ENCODE measurements at regions not wholly inside any gene's neighbourhood (a gene's known extent, or its start where the extent isn't known, plus 50 kb on each side); places are given as distances from the start of the nearest gene placed in this dataset.

DNA sequence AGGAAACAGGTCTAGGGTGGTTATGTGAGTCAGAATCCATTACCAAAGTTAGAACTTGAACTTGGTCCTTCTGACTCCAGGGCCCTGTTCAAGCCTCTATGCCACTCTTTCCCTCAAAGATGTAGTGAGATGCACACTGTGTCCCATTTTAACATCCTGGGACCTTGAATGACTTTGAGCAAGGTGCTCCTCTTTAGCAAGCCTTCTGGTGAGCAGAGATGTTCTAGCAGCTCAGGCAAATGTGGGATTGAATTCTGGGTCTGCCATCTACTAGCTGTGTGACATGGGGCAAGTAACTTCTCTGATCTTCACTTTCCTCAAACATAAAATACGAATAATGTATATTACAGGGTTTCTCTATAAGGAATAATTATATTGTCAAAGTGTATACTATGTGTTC lies 294.0 kb upstream of the CXCR4 start:
- TF ChIP-seq EZH2 (IDR thresholded peaks at IDR 0.05; ENCODE audit: borderline replicate concordance, low read length), result no peak
- TF ChIP-seq, protein P1, sequence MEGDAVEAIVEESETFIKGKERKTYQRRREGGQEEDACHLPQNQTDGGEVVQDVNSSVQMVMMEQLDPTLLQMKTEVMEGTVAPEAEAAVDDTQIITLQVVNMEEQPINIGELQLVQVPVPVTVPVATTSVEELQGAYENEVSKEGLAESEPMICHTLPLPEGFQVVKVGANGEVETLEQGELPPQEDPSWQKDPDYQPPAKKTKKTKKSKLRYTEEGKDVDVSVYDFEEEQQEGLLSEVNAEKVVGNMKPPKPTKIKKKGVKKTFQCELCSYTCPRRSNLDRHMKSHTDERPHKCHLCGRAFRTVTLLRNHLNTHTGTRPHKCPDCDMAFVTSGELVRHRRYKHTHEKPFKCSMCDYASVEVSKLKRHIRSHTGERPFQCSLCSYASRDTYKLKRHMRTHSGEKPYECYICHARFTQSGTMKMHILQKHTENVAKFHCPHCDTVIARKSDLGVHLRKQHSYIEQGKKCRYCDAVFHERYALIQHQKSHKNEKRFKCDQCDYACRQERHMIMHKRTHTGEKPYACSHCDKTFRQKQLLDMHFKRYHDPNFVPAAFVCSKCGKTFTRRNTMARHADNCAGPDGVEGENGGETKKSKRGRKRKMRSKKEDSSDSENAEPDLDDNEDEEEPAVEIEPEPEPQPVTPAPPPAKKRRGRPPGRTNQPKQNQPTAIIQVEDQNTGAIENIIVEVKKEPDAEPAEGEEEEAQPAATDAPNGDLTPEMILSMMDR (conservative IDR thresholded peaks at IDR 0.05 in 1 of 2, IDR thresholded peaks at IDR 0.05 in 1 of 2; ENCODE audit: extremely low read depth in 1 of 2, insufficient read depth in 1 of 2, low read depth in 1 of 2, low read length in 2 of 2), result no peak

Data from mammary epithelial cell (primary cell).